ENCODE measurements at regions not wholly inside any gene's neighbourhood (a gene's known extent, or its start where the extent isn't known, plus 50 kb on each side); places are given as distances from the start of the nearest gene placed in this dataset.
"Not testable (repeated sequence)": the region's sequence is repeated elsewhere in the genome, so short reads cannot be mapped to it uniquely, and the experiment has no call there.

DNA sequence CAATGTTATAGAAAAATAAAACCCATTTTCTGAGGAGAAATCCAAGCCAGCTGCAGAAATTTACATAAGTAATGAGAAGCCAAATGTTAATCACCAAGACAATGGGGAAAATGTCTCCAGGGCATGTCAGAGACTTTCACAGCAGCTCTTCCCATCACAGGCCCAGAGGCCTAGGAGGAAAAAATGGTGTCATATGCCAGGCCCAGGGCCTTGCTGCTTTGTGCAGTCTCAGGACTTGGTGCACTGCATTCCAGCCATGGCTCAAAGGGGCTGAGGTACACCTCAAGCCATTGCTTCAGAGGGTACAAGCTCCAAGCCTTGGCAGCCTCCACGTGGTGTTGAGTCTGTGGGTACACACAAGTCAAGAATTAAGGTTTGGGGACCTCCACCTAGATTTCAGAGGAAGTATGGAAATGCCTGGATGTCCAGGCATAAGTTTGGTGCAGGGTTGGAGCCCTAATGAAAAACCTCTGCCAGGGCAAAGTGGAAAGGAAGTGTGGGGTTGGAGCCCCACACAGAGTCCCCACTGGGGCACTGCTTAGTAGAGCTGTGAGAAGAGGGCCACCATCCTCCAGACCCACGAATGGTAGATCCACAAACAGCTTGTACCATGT is 163.0 kb downstream of the THBS2 start:
- H3K9ac ChIP-seq (ENCODE audit: low read length); H3K4me3 Mint-ChIP-seq; H3K27ac Mint-ChIP-seq; H3K27me3 ChIP-seq (replicated peaks in 1 of 4; ENCODE audit: control extremely low read depth in 1 of 4, control insufficient read depth in 3 of 4, insufficient read depth in 4 of 4, low read length in 3 of 4); H3K4me1 Mint-ChIP-seq; ATAC-seq (ENCODE audit: low read depth); DNase-seq; H3K27me3 Mint-ChIP-seq; POLR2A ChIA-PET; H3K9me3 Mint-ChIP-seq (ENCODE audit: insufficient read depth); H3K36me3 ChIP-seq (replicated peaks in 1 of 2; ENCODE audit: control extremely low read depth in 1 of 2, control insufficient read depth in 1 of 2, extremely low read depth in 1 of 2, insufficient read depth in 2 of 2, low read length in 1 of 2); H3K79me2 ChIP-seq (ENCODE audit: control insufficient read depth, insufficient read depth, low read length); H3K4me3 ChIP-seq (ENCODE audit: control extremely low read depth in 1 of 5, extremely low read depth in 1 of 5, insufficient read depth in 1 of 5, low read depth in 2 of 5, low read length in 4 of 5); H2AFZ ChIP-seq (ENCODE audit: insufficient read depth, low read depth, low read length, poor library complexity, severe bottlenecking); H4K20me1 ChIP-seq (ENCODE audit: control insufficient read depth, insufficient read depth, low read length, poor library complexity, severe bottlenecking); H3K4me2 ChIP-seq (replicated peaks; ENCODE audit: low read depth, low read length, poor library complexity, severe bottlenecking); H3K27ac ChIP-seq (ENCODE audit: low read length in 2 of 2); H3K4me1 ChIP-seq (ENCODE audit: control insufficient read depth in 2 of 2, insufficient read depth in 2 of 2, low read length in 2 of 2); intact Hi-C loops (cut with micrococcal nuclease): not testable (repeated sequence)
- CTCF ChIA-PET: interaction anchor here (0.6 kb wide), 1 partner anchor 1094 kb away, joined by 3 read pairs; no protein-coding TSS in a partner anchor
- H3K9me3 ChIP-seq (ENCODE audit: control extremely low read depth in 1 of 3, control insufficient read depth in 2 of 3, insufficient read depth in 1 of 3, low read length in 2 of 3): peaks cover 0 to 31% (median 16%) of the 10 kb centered on the region in 3 donors
- 70% methylated on average over 2 of the region's 2 CpGs for WGBS (ENCODE audit: insufficient coverage)

DNA sequence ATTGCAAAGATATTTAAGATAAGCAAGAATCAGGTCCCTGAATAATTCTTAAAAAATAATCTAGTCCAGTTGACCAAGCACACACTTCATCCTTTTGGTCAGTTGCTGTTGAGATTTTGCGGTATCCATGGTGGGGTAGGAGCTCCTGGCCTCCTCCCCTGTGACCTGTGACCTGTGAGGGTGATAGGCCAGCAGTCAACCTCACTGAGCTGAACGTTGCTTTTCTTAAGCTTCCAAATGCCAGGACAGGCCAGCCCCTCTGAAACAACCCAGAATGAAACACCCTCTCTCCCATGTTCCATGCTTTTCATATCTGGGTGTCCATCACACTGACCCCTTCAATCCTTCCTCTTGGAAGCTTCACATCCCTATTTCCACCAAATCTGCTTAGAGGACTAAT is 164.9 kb downstream of the THBS2 start:
- Histone ChIP-seq H3K4me3 (ENCODE audit: control extremely low read depth in 1 of 5, extremely low read depth in 1 of 5, insufficient read depth in 1 of 5, low read depth in 2 of 5, low read length in 4 of 5) (no peak overlapping the region), H3K36me3 (replicated peaks in 1 of 2; ENCODE audit: control extremely low read depth in 1 of 2, control insufficient read depth in 1 of 2, extremely low read depth in 1 of 2, insufficient read depth in 2 of 2, low read length in 1 of 2) (no peaks in the 10 kb centered on the region), H3K27me3 (replicated peaks in 1 of 4; ENCODE audit: control extremely low read depth in 1 of 4, control insufficient read depth in 3 of 4, insufficient read depth in 4 of 4, low read length in 3 of 4) (no peaks in the 10 kb centered on the region), H3K9ac (ENCODE audit: low read length) (no peak overlapping the region), H4K20me1 (ENCODE audit: control insufficient read depth, insufficient read depth, low read length, poor library complexity, severe bottlenecking) (no peaks in the 10 kb centered on the region), H2AFZ (ENCODE audit: insufficient read depth, low read depth, low read length, poor library complexity, severe bottlenecking) (no peak overlapping the region), H3K27ac (ENCODE audit: low read length in 2 of 2) (no peak overlapping the region), H3K9me3 (ENCODE audit: control extremely low read depth in 1 of 3, control insufficient read depth in 2 of 3, insufficient read depth in 1 of 3, low read length in 2 of 3) (peaks cover 0 to 21% (median 16%) of the 10 kb centered on the region in 3 donors), H3K4me1 (ENCODE audit: control insufficient read depth in 2 of 2, insufficient read depth in 2 of 2, low read length in 2 of 2) (no peaks in the 10 kb centered on the region), H3K79me2 (ENCODE audit: control insufficient read depth, insufficient read depth, low read length) (no peaks in the 10 kb centered on the region), H3K4me2 (replicated peaks; ENCODE audit: low read depth, low read length, poor library complexity, severe bottlenecking) (no peak overlapping the region)
- CTCF ChIA-PET: no interaction called here
- WGBS (ENCODE audit: insufficient coverage): 77% methylated on average over 2 of the region's 2 CpGs
- H3K4me3 Mint-ChIP-seq: no peak overlapping the region
- intact Hi-C loops (cut with micrococcal nuclease): no loop called here
- no peaks in the 10 kb centered on the region for H3K4me1 Mint-ChIP-seq
- H3K27ac Mint-ChIP-seq: no peak overlapping the region
- DNase-seq (no peak), ATAC-seq (ENCODE audit: low read depth) (no peak)
- no peak for TF ChIP-seq EZH2 (IDR thresholded peaks at IDR 0.05; ENCODE audit: borderline replicate concordance, insufficient read depth, low read depth, low read length, poor library complexity, severe bottlenecking)
- TF ChIP-seq, protein P1, sequence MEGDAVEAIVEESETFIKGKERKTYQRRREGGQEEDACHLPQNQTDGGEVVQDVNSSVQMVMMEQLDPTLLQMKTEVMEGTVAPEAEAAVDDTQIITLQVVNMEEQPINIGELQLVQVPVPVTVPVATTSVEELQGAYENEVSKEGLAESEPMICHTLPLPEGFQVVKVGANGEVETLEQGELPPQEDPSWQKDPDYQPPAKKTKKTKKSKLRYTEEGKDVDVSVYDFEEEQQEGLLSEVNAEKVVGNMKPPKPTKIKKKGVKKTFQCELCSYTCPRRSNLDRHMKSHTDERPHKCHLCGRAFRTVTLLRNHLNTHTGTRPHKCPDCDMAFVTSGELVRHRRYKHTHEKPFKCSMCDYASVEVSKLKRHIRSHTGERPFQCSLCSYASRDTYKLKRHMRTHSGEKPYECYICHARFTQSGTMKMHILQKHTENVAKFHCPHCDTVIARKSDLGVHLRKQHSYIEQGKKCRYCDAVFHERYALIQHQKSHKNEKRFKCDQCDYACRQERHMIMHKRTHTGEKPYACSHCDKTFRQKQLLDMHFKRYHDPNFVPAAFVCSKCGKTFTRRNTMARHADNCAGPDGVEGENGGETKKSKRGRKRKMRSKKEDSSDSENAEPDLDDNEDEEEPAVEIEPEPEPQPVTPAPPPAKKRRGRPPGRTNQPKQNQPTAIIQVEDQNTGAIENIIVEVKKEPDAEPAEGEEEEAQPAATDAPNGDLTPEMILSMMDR (IDR thresholded peaks at IDR 0.05): no peak
- H3K27me3 Mint-ChIP-seq: no peaks in the 10 kb centered on the region
- POLR2A ChIA-PET: no interaction called here
- peaks cover 4% of the 10 kb centered on the region for H3K9me3 Mint-ChIP-seq (ENCODE audit: insufficient read depth)

Measured in B cell (primary cell).